Activated CD8-positive, alpha-beta memory T cell treated with anti-CD3 and anti-CD28 coated beads for 36 hours (primary cell): ENCODE measurements at regions not wholly inside any gene's neighbourhood (a gene's known extent, or its start where the extent isn't known, plus 50 kb on each side); places are given as distances from the start of the nearest gene placed in this dataset.
"Not testable (repeated sequence)": the region's sequence is repeated elsewhere in the genome, so short reads cannot be mapped to it uniquely, and the experiment has no call there.

Experiments used
- CTCF ChIA-PET: fragments of 350-600 bp; sonication (Branson Sonifier 250); formaldehyde crosslinking; loops from one replicate; lab custom pipeline; 2021; ENCODE audit warnings: antibody characterized with exemption; lab: Charles Lee
- POLR2A ChIA-PET: fragments of 350-600 bp; sonication (Branson Sonifier 250); formaldehyde crosslinking; loops from one replicate; lab custom pipeline; 2021; ENCODE audit warnings: antibody characterized with exemption; lab: Charles Lee

GRCh38 chr6:47404435-47404834, 73.2 kb upstream of the CD2AP start:
- POLR2A ChIA-PET = no interaction called here
- CTCF ChIA-PET = interaction anchor here (0.9 kb wide), 1 partner anchor 9 kb away, joined by 3 read pairs; no protein-coding TSS in a partner anchor

GRCh38 chr6:47405273-47405672, 72.3 kb upstream of the CD2AP start:
- POLR2A ChIA-PET = no interaction called here
- CTCF ChIA-PET = interaction anchor here (0.9 kb wide), 1 partner anchor 8 kb away, joined by 3 read pairs; no protein-coding TSS in a partner anchor

- CTCF ChIA-PET = interaction anchor here (1.0 kb wide), 1 partner anchor 156 kb away, joined by 3 read pairs; no protein-coding TSS in a partner anchor
- POLR2A ChIA-PET = no interaction called here
Observed at GRCh38 chr6:47407300-47408281, 70.0 kb upstream of the CD2AP start.

- POLR2A ChIA-PET = no interaction called here
- CTCF ChIA-PET = interaction anchor here (1.0 to 1.4 kb wide), 2 partner anchors 9 to 34 kb away, joined by 3 read pairs; no protein-coding TSS in a partner anchor
Observed at GRCh38 chr6:47413752-47414422, 63.7 kb upstream of the CD2AP start.

GRCh38 chr6:47414423-47415167, 63.0 kb upstream of the CD2AP start:
- CTCF ChIA-PET = interaction anchor here (0.7 to 1.0 kb wide), 2 partner anchors 14 to 33 kb away, joined by 3 read pairs; no protein-coding TSS in a partner anchor
- POLR2A ChIA-PET = no interaction called here

- ChIA-PET POLR2A (interaction anchor here (0.5 kb wide), 1 partner anchor 17 kb away, joined by 4 read pairs; no protein-coding TSS in a partner anchor), CTCF (no interaction called here)
Observed at GRCh38 chr6:47416396-47417345, 60.9 kb upstream of the CD2AP start.

- ChIA-PET CTCF (no interaction called here), POLR2A (no interaction called here)
Observed at GRCh38 chr6:47419621-47420020, 58.0 kb upstream of the CD2AP start.

GRCh38 chr6:47420394-47421371, 56.9 kb upstream of the CD2AP start:
- CTCF ChIA-PET = no interaction called here
- POLR2A ChIA-PET = no interaction called here

GRCh38 chr6:47423079-47423478, 54.5 kb upstream of the CD2AP start:
- ChIA-PET POLR2A (no interaction called here), CTCF (no interaction called here)

GRCh38 chr6:47424436-47424836, 53.2 kb upstream of the CD2AP start:
- POLR2A ChIA-PET = no interaction called here
- CTCF ChIA-PET = no interaction called here

- CTCF ChIA-PET = not testable (repeated sequence)
Observed at GRCh38 chr6:47425724-47426123, 51.9 kb upstream of the CD2AP start.

GRCh38 chr6:47426524-47427302, 50.9 kb upstream of the CD2AP start:
- ChIA-PET POLR2A (no interaction called here), CTCF (no interaction called here)

More at GRCh38 chr6:47425724-47426123, 51.9 kb upstream of the CD2AP start:
- POLR2A ChIA-PET = not testable (repeated sequence)

GRCh38 chr6:47427680-47428079, 49.9 kb upstream of the CD2AP start:
- POLR2A ChIA-PET = no interaction called here
- CTCF ChIA-PET = no interaction called here
